BE2C (cell line): ENCODE measurements at regions not wholly inside any gene's neighbourhood (a gene's known extent, or its start where the extent isn't known, plus 50 kb on each side); places are given as distances from the start of the nearest gene placed in this dataset.
"Not testable (repeated sequence)": the region's sequence is repeated elsewhere in the genome, so short reads cannot be mapped to it uniquely, and the experiment has no call there.

Experiments used
- DNase-seq: peaks from one replicate; pipeline ENCODE4 v3.0.0-alpha.2; 2020
- H3K27me3 ChIP-seq: fragments of 250-450 bp; sonication (Bioruptor Pico); 2 replicates; pipeline ENCODE4 v1.5.1; 2020; ENCODE audit warnings: mild to moderate bottlenecking
- H3K36me3 ChIP-seq: fragments of 250-450 bp; sonication (Bioruptor Pico); 2 replicates; pipeline ENCODE4 v1.5.1; 2020; ENCODE audit warnings: mild to moderate bottlenecking
- H3K4me1 ChIP-seq: fragments of 250-450 bp; sonication (Bioruptor Pico); 2 replicates; pipeline ENCODE4 v1.5.1; 2020
- H3K4me3 ChIP-seq: 2 replicates; pipeline ENCODE4 v1.5.1; 2011; ENCODE audit warnings: low read depth, low read length
- H3K9me3 ChIP-seq: fragments of 250-450 bp; sonication (Bioruptor Pico); 2 replicates; pipeline ENCODE4 v1.5.1; 2020
- TF ChIP-seq, protein P1 (sequence below): IDR thresholded peaks from 2 replicates; pipeline ENCODE4 v1.5.1; 2012; ENCODE audit warnings: mild to moderate bottlenecking, low read depth, low read length

GRCh38 chr13:86253497-86253896, 454.3 kb upstream of the SLITRK6 start:
- not testable (repeated sequence) for H3K9me3 ChIP-seq, DNase-seq, H3K27me3 ChIP-seq

DNA sequence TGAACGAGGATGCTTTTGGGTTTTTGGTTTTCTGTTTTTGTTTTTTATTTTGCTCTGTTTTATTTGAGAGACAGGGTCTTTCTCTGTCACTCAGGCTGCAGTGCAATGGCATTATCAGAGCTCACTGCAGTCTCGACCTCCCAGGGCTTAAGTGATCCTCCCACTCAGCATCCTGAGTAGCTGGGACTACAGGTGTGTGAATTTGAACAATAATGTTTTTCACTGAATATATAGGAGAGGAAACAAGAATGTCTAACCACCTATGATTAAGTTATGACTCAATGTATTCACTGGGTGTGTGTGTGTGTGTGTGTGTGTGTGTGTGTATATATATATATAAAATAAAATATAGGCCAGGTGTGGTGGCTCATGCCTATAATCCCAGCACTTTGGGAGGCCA, 456.6 kb upstream of the SLITRK6 start:
- H3K9me3 ChIP-seq, DNase-seq, H3K36me3 ChIP-seq, H3K27me3 ChIP-seq, H3K4me3 ChIP-seq, H3K4me1 ChIP-seq: not testable (repeated sequence)

More at GRCh38 chr13:86253497-86253896, 454.3 kb upstream of the SLITRK6 start:
- H3K36me3 ChIP-seq, H3K4me1 ChIP-seq, H3K4me3 ChIP-seq: not testable (repeated sequence)

DNA sequence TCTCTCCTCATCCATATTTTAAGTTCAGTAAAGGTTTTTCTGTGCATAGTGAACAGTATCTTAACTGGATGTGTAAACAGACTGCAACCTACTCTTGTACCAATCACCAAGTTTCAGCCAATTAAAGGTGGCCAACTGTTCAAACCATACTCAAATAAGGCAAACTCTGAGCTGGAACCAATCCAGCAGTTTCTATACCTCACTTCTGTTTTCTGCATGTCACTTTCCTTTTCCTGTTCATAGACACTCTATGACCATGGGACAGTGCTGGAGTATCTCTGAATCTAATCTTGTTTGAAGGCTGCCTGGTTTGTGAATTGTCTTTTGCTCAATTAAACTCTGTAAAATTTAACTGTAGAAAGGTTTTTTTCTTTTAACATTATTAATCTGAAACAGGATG, 470.3 kb upstream of the SLITRK6 start:
- Histone ChIP-seq H3K4me3 (no peak overlapping the region), H3K4me1 (0 out of 2 replicates have a peak, but pooled peaks cover 3% of the 10 kb centered on the region)

GRCh38 chr13:86282442-86282841, 483.2 kb upstream of the SLITRK6 start:
- Histone ChIP-seq H3K27me3 (no peaks in the 10 kb centered on the region), H3K36me3 (no peaks in the 10 kb centered on the region), H3K9me3 (no peaks in the 10 kb centered on the region), H3K4me3 (no peak overlapping the region), H3K4me1 (no peaks in the 10 kb centered on the region)
- TF ChIP-seq, protein P1, sequence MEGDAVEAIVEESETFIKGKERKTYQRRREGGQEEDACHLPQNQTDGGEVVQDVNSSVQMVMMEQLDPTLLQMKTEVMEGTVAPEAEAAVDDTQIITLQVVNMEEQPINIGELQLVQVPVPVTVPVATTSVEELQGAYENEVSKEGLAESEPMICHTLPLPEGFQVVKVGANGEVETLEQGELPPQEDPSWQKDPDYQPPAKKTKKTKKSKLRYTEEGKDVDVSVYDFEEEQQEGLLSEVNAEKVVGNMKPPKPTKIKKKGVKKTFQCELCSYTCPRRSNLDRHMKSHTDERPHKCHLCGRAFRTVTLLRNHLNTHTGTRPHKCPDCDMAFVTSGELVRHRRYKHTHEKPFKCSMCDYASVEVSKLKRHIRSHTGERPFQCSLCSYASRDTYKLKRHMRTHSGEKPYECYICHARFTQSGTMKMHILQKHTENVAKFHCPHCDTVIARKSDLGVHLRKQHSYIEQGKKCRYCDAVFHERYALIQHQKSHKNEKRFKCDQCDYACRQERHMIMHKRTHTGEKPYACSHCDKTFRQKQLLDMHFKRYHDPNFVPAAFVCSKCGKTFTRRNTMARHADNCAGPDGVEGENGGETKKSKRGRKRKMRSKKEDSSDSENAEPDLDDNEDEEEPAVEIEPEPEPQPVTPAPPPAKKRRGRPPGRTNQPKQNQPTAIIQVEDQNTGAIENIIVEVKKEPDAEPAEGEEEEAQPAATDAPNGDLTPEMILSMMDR, result no peak
- no peak for DNase-seq

More for the DNA sequence above, 470.3 kb upstream of the SLITRK6 start:
- no peaks in the 10 kb centered on the region for H3K27me3 ChIP-seq
- DNase-seq, result no peak
- TF ChIP-seq, protein P1, result no peak
- no peaks in the 10 kb centered on the region for H3K9me3 ChIP-seq
- no peaks in the 10 kb centered on the region for H3K36me3 ChIP-seq

DNA sequence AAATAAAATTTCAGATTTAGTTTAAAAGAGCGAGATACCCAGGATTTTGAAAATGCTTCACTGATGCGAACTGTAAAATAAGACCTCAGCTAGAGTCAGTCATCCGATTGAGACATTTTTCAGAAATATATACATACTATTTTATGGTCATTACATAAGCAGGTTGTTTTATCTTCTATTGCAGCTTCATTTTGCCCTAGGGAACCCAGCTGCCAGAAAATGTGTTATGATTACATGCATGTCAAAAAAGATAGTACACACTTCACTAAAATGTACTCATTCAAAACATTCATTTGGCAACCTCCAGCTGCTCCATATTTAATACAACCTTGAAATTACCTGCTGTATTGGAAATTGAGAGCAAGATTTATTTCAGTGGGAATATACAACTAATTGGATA, 483.8 kb upstream of the SLITRK6 start:
- DNase-seq, result no peak
- no peaks in the 10 kb centered on the region for H3K9me3 ChIP-seq

GRCh38 chr13:86298725-86299124, 499.5 kb upstream of the SLITRK6 start:
- Histone ChIP-seq H3K36me3 (no peaks in the 10 kb centered on the region), H3K27me3 (no peaks in the 10 kb centered on the region), H3K4me1 (no peaks in the 10 kb centered on the region), H3K9me3 (no peaks in the 10 kb centered on the region), H3K4me3 (no peak overlapping the region)
- no peak for DNase-seq
- TF ChIP-seq, protein P1, result no peak

More for the DNA sequence above, 483.8 kb upstream of the SLITRK6 start:
- TF ChIP-seq, protein P1, result no peak
- H3K4me3 ChIP-seq, result no peak overlapping the region
- H3K4me1 ChIP-seq, result no peaks in the 10 kb centered on the region
- no peaks in the 10 kb centered on the region for H3K27me3 ChIP-seq
- H3K36me3 ChIP-seq, result no peaks in the 10 kb centered on the region

DNA sequence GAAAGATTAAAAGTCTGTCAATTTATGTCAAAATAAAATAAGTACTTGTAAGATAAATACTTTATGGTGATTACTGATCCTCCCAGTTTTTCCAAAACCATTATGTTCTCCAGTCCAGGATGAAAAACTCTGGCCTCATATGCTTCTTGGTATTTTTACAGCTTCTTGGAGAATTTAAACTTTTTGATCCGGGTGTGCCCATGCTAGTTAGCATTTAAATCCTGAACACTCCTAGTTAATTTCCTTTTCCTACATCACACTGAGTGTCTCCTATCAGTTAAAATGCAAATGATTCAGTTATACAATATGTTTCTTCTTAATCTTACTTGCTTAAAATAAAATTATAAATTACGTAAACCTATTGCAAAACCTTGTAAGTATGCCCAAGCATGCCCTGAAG, 499.9 kb upstream of the SLITRK6 start:
- Histone ChIP-seq H3K27me3 (no peaks in the 10 kb centered on the region), H3K4me3 (no peak overlapping the region), H3K9me3 (no peaks in the 10 kb centered on the region), H3K4me1 (no peaks in the 10 kb centered on the region), H3K36me3 (no peaks in the 10 kb centered on the region)
- DNase-seq, result no peak
- TF ChIP-seq, protein P1, result no peak
